ENCODE measurements at regions not wholly inside any gene's neighbourhood (a gene's known extent, or its start where the extent isn't known, plus 50 kb on each side); places are given as distances from the start of the nearest gene placed in this dataset.
A peak's percentile ranks its signal among the peaks of the same experiment; 100 is the strongest.

- H3K9me3 Mint-ChIP-seq: peaks cover 8 to 16% (median 9%) of the 10 kb centered on the region in 7 donors
- peaks cover 0 to 4% of the 10 kb centered on the region in 2 donors for H3K36me3 ChIP-seq (replicated peaks in 1 of 2; ENCODE audit: control insufficient read depth in 1 of 2, insufficient read depth in 2 of 2, low read length in 2 of 2)
- no CpG with 5 or more reads among the region's 1 CpG for WGBS (ENCODE audit: insufficient coverage)
Measured at GRCh38 chr9:108043585-108043984, 554.0 kb upstream of the KLF4 start.

GRCh38 chr9:108041551-108041950 lies 552.0 kb upstream of the KLF4 start:
- H3K4me2 ChIP-seq (replicated peaks; ENCODE audit: extremely low read depth, low read length, poor library complexity, severe bottlenecking): no peak overlapping the region

More at GRCh38 chr9:108043585-108043984, 554.0 kb upstream of the KLF4 start:
- no peak overlapping the region for H3K27ac ChIP-seq (ENCODE audit: low read depth in 1 of 2, low read length in 2 of 2)
- no peak overlapping the region for H2AFZ ChIP-seq (ENCODE audit: insufficient read depth, low read depth, low read length, poor library complexity, severe bottlenecking)
- peaks cover 3 to 5% of the 10 kb centered on the region in 2 donors for H3K4me1 ChIP-seq (ENCODE audit: control insufficient read depth in 1 of 2, insufficient read depth in 2 of 2, low read length in 2 of 2)
- intact Hi-C loops (cut with micrococcal nuclease): no loop called here
- H3K36me3 Mint-ChIP-seq: peaks cover 26 to 39% of the 10 kb centered on the region in 2 donors
- no peak overlapping the region for H3K27ac Mint-ChIP-seq
- peaks cover 19% of the 10 kb centered on the region for H3K4me1 Mint-ChIP-seq
- no peak overlapping the region for H3K9ac ChIP-seq (ENCODE audit: insufficient read depth, low read length, poor library complexity, severe bottlenecking)
- peaks cover 0 to 3% (median 0%) of the 10 kb centered on the region in 3 donors for H3K27me3 Mint-ChIP-seq (ENCODE audit: low read depth in 3 of 3)
- H3K4me3 Mint-ChIP-seq: no peak overlapping the region
- H3K27me3 ChIP-seq (ENCODE audit: control insufficient read depth in 2 of 2, insufficient read depth in 2 of 2, low read length in 2 of 2): no peaks in the 10 kb centered on the region
- no peak for DNase-seq
- H3K4me2 ChIP-seq (replicated peaks; ENCODE audit: extremely low read depth, low read length, poor library complexity, severe bottlenecking): no peak overlapping the region
- peaks cover 3 to 19% of the 10 kb centered on the region in 2 donors for H3K9me3 ChIP-seq (replicated peaks in 1 of 2; ENCODE audit: control insufficient read depth in 1 of 2, insufficient read depth in 1 of 2, low read length in 2 of 2)
- H3K4me3 ChIP-seq (replicated peaks in 1 of 3; ENCODE audit: low read depth in 2 of 3, low read length in 3 of 3): no peak overlapping the region
- no peak for TF ChIP-seq CTCF (IDR thresholded peaks at IDR 0.05)
- H4K20me1 ChIP-seq (ENCODE audit: insufficient read depth, low read length): no peaks in the 10 kb centered on the region
- H3K79me2 ChIP-seq (ENCODE audit: insufficient read depth, low read length): no peaks in the 10 kb centered on the region

More at GRCh38 chr9:108041551-108041950, 552.0 kb upstream of the KLF4 start:
- H3K79me2 ChIP-seq (ENCODE audit: insufficient read depth, low read length): no peaks in the 10 kb centered on the region
- H3K36me3 Mint-ChIP-seq: peaks cover 22 to 40% of the 10 kb centered on the region in 2 donors
- H3K27me3 ChIP-seq (ENCODE audit: control insufficient read depth in 2 of 2, insufficient read depth in 2 of 2, low read length in 2 of 2): no peaks in the 10 kb centered on the region
- H3K9me3 Mint-ChIP-seq: peaks cover 8 to 16% (median 9%) of the 10 kb centered on the region in 7 donors
- H3K4me3 Mint-ChIP-seq: no peak overlapping the region
- WGBS (ENCODE audit: insufficient coverage): 71% methylated on average over 1 of the region's 1 CpG
- no peaks in the 10 kb centered on the region for H4K20me1 ChIP-seq (ENCODE audit: insufficient read depth, low read length)
- H3K27ac Mint-ChIP-seq: peak overlapping the region in 2 of 7 donors; percentile 5 to 41
- no peak overlapping the region for H3K27ac ChIP-seq (ENCODE audit: low read depth in 1 of 2, low read length in 2 of 2)
- peaks cover 22% of the 10 kb centered on the region for H3K4me1 Mint-ChIP-seq
- H3K9ac ChIP-seq (ENCODE audit: insufficient read depth, low read length, poor library complexity, severe bottlenecking): no peak overlapping the region
- intact Hi-C loops (cut with micrococcal nuclease): no loop called here
- peaks cover 3 to 19% of the 10 kb centered on the region in 2 donors for H3K9me3 ChIP-seq (replicated peaks in 1 of 2; ENCODE audit: control insufficient read depth in 1 of 2, insufficient read depth in 1 of 2, low read length in 2 of 2)
- H3K4me3 ChIP-seq (replicated peaks in 1 of 3; ENCODE audit: low read depth in 2 of 3, low read length in 3 of 3): no peak overlapping the region
- peaks cover 0 to 4% of the 10 kb centered on the region in 2 donors for H3K36me3 ChIP-seq (replicated peaks in 1 of 2; ENCODE audit: control insufficient read depth in 1 of 2, insufficient read depth in 2 of 2, low read length in 2 of 2)
- H2AFZ ChIP-seq (ENCODE audit: insufficient read depth, low read depth, low read length, poor library complexity, severe bottlenecking): no peak overlapping the region
- no peak for TF ChIP-seq CTCF (IDR thresholded peaks at IDR 0.05)
- H3K27me3 Mint-ChIP-seq (ENCODE audit: low read depth in 3 of 3): peaks cover 0 to 3% (median 3%) of the 10 kb centered on the region in 3 donors
- H3K4me1 ChIP-seq (ENCODE audit: control insufficient read depth in 1 of 2, insufficient read depth in 2 of 2, low read length in 2 of 2): peaks cover 3 to 5% of the 10 kb centered on the region in 2 donors
- peak; percentile 53 to 57 (median 55) for DNase-seq

Measured in CD14-positive monocyte (primary cell).